ENCODE measurements at regions not wholly inside any gene's neighbourhood (a gene's known extent, or its start where the extent isn't known, plus 50 kb on each side); places are given as distances from the start of the nearest gene placed in this dataset.
"Not testable (repeated sequence)": the region's sequence is repeated elsewhere in the genome, so short reads cannot be mapped to it uniquely, and the experiment has no call there.

- CTCF ChIA-PET = no interaction called here
- Mint-ChIP-seq H3K9me3 (ENCODE audit: unreplicated experiment) (no peaks in the 10 kb centered on the region), H3K27ac (ENCODE audit: low read depth, unreplicated experiment) (no peak overlapping the region), H3K4me1 (ENCODE audit: insufficient read depth, unreplicated experiment) (no peaks in the 10 kb centered on the region), H3K36me3 (ENCODE audit: insufficient read depth, unreplicated experiment) (no peaks in the 10 kb centered on the region), H3K4me3 (ENCODE audit: unreplicated experiment) (no peak overlapping the region), H3K27me3 (ENCODE audit: insufficient read depth, unreplicated experiment) (peaks cover 6% of the 10 kb centered on the region)
- POLR2A ChIA-PET = interaction anchor here (0.7 kb wide), 1 partner anchor 304 kb away, joined by 3 read pairs; no protein-coding TSS in a partner anchor
- intact Hi-C loops (cut with micrococcal nuclease) = no loop called here
- DNase-seq (ENCODE audit: unreplicated experiment) = no peak
- no TSS peak for BruUV-seq (replicated peaks)
- TF ChIP-seq, protein P1, sequence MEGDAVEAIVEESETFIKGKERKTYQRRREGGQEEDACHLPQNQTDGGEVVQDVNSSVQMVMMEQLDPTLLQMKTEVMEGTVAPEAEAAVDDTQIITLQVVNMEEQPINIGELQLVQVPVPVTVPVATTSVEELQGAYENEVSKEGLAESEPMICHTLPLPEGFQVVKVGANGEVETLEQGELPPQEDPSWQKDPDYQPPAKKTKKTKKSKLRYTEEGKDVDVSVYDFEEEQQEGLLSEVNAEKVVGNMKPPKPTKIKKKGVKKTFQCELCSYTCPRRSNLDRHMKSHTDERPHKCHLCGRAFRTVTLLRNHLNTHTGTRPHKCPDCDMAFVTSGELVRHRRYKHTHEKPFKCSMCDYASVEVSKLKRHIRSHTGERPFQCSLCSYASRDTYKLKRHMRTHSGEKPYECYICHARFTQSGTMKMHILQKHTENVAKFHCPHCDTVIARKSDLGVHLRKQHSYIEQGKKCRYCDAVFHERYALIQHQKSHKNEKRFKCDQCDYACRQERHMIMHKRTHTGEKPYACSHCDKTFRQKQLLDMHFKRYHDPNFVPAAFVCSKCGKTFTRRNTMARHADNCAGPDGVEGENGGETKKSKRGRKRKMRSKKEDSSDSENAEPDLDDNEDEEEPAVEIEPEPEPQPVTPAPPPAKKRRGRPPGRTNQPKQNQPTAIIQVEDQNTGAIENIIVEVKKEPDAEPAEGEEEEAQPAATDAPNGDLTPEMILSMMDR (IDR thresholded peaks at IDR 0.05; ENCODE audit: unreplicated experiment) = no peak
These were observed 387.0 kb upstream of the KCND2 start for GRCh38 chr7:119886007-119886406.

- BruUV-seq (replicated peaks); H3K4me3 Mint-ChIP-seq (ENCODE audit: unreplicated experiment); H3K9me3 Mint-ChIP-seq (ENCODE audit: unreplicated experiment); H3K36me3 Mint-ChIP-seq (ENCODE audit: insufficient read depth, unreplicated experiment); DNase-seq (ENCODE audit: unreplicated experiment); H3K4me1 Mint-ChIP-seq (ENCODE audit: insufficient read depth, unreplicated experiment); H3K27ac Mint-ChIP-seq (ENCODE audit: low read depth, unreplicated experiment); intact Hi-C loops (cut with micrococcal nuclease); CTCF ChIA-PET; POLR2A ChIA-PET: not testable (repeated sequence)
- peaks cover 12% of the 10 kb centered on the region for H3K27me3 Mint-ChIP-seq (ENCODE audit: insufficient read depth, unreplicated experiment)
These were observed 386.4 kb upstream of the KCND2 start for GRCh38 chr7:119886525-119886924.

DNA sequence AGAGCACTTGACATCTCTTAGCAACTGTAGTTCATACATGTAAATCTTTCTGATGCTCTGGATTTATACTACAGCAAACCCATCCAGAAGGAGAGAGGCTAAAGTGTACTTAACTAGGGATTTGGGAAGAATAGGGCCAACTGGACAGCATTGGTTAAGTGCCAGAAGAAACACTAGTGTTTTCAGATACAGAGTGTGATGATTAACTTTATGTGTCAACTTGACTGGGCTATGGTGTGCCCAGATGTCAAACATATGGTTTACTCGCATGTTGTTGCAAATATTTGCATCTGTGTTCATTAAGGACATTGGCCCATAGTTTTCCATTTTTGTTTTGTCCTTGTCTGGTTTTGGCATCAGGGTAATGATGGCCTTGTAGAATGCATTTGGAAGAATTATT is 384.7 kb upstream of the KCND2 start:
- no peak overlapping the region for H3K27ac Mint-ChIP-seq (ENCODE audit: low read depth, unreplicated experiment)
- no peaks in the 10 kb centered on the region for H3K9me3 Mint-ChIP-seq (ENCODE audit: unreplicated experiment)
- BruUV-seq (replicated peaks) = no TSS peak
- H3K4me3 Mint-ChIP-seq (ENCODE audit: unreplicated experiment) = no peak overlapping the region
- no peaks in the 10 kb centered on the region for H3K4me1 Mint-ChIP-seq (ENCODE audit: insufficient read depth, unreplicated experiment)
- H3K27me3 Mint-ChIP-seq (ENCODE audit: insufficient read depth, unreplicated experiment) = peaks cover 26% of the 10 kb centered on the region
- POLR2A ChIA-PET = no interaction called here
- intact Hi-C loops (cut with micrococcal nuclease) = no loop called here
- CTCF ChIA-PET = no interaction called here
- DNase-seq (ENCODE audit: unreplicated experiment) = no peak
- no peaks in the 10 kb centered on the region for H3K36me3 Mint-ChIP-seq (ENCODE audit: insufficient read depth, unreplicated experiment)
- TF ChIP-seq, protein P1 (IDR thresholded peaks at IDR 0.05; ENCODE audit: unreplicated experiment) = no peak

- DNase-seq (ENCODE audit: unreplicated experiment) = no peak
- ChIA-PET CTCF (interaction anchor here (0.7 kb wide), 1 partner anchor 640 kb away, joined by 3 read pairs; no protein-coding TSS in a partner anchor), POLR2A (no interaction called here)
- peaks cover 34% of the 10 kb centered on the region for H3K27me3 Mint-ChIP-seq (ENCODE audit: insufficient read depth, unreplicated experiment)
- H3K36me3 Mint-ChIP-seq (ENCODE audit: insufficient read depth, unreplicated experiment) = no peaks in the 10 kb centered on the region
- TF ChIP-seq, protein P1 (IDR thresholded peaks at IDR 0.05; ENCODE audit: unreplicated experiment) = no peak
- H3K4me1 Mint-ChIP-seq (ENCODE audit: insufficient read depth, unreplicated experiment) = no peaks in the 10 kb centered on the region
- no peaks in the 10 kb centered on the region for H3K9me3 Mint-ChIP-seq (ENCODE audit: unreplicated experiment)
- H3K4me3 Mint-ChIP-seq (ENCODE audit: unreplicated experiment) = no peak overlapping the region
- no TSS peak for BruUV-seq (replicated peaks)
- intact Hi-C loops (cut with micrococcal nuclease) = no loop called here
- H3K27ac Mint-ChIP-seq (ENCODE audit: low read depth, unreplicated experiment) = no peak overlapping the region
These were observed 382.3 kb upstream of the KCND2 start for GRCh38 chr7:119890631-119891030.

DNA sequence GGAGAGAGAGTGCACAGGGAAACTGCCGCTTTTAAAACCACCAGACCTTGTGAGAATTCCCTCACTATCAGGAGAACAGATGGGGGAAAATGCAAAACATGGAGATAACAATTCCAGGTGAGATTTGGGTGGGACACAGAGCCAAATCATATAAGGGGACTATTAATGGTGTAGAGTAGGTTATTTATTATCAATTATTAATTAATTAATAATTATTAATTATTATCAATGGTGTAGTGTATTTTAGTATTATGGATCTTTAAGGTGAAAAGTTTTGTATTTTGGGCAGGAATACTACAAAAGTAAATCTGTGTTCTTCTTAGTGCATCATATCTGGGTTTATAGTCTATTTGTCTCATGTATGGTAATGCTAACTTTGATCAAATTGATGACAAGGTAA is 377.7 kb upstream of the KCND2 start:
- Mint-ChIP-seq H3K9me3 (ENCODE audit: unreplicated experiment) (no peaks in the 10 kb centered on the region), H3K4me1 (ENCODE audit: insufficient read depth, unreplicated experiment) (no peaks in the 10 kb centered on the region), H3K27me3 (ENCODE audit: insufficient read depth, unreplicated experiment) (peaks cover 34% of the 10 kb centered on the region), H3K27ac (ENCODE audit: low read depth, unreplicated experiment) (no peak overlapping the region), H3K4me3 (ENCODE audit: unreplicated experiment) (no peak overlapping the region), H3K36me3 (ENCODE audit: insufficient read depth, unreplicated experiment) (no peaks in the 10 kb centered on the region)
- BruUV-seq (replicated peaks) = no TSS peak
- CTCF ChIA-PET = no interaction called here
- POLR2A ChIA-PET = no interaction called here
- intact Hi-C loops (cut with micrococcal nuclease) = no loop called here
- TF ChIP-seq, protein P1 (IDR thresholded peaks at IDR 0.05; ENCODE audit: unreplicated experiment) = no peak
- no peak for DNase-seq (ENCODE audit: unreplicated experiment)

Data from MCF 10A (cell line).